MCF 10A (cell line): ENCODE measurements at regions not wholly inside any gene's neighbourhood (a gene's known extent, or its start where the extent isn't known, plus 50 kb on each side); places are given as distances from the start of the nearest gene placed in this dataset.

ENCODE experiments used
- BruUV-seq: library from RNA; stranded (reverse); fragments of 400-500 nt; replicated peaks from 2 replicates; lab custom pipeline; 2021; lab: Mats Ljungman, UMichigan
- CTCF ChIA-PET: fragments of 300-600 bp; sonication (Branson Sonifier 250); formaldehyde crosslinking; extraction: SDS; loops from one replicate; lab custom pipeline; 2021; ENCODE audit warnings: antibody characterized with exemption, inconsistent platforms; lab: Yijun Ruan, JAX
- POLR2A ChIA-PET: fragments of 300-600, 350-650 bp; sonication (Branson Sonifier 250); formaldehyde crosslinking; extraction: SDS; loops from one replicate; lab custom pipeline; 2020; ENCODE audit warnings: antibody characterized with exemption, inconsistent platforms; lab: Yijun Ruan, JAX
- DNase-seq: peaks from one replicate; pipeline ENCODE4 v3.0.0-alpha.2; 2018; ENCODE audit not compliant: unreplicated experiment
- H3K27ac Mint-ChIP-seq: one replicate; pipeline ENCODE4 v1.8.0; 2022; ENCODE audit warnings: mild to moderate bottlenecking, low read depth, mixed read lengths; ENCODE audit not compliant: unreplicated experiment
- H3K27me3 Mint-ChIP-seq: one replicate; pipeline ENCODE4 v1.8.0; 2022; ENCODE audit warnings: mixed read lengths; ENCODE audit not compliant: insufficient read depth, unreplicated experiment
- H3K36me3 Mint-ChIP-seq: one replicate; pipeline ENCODE4 v1.8.0; 2022; ENCODE audit warnings: mild to moderate bottlenecking, moderate library complexity, mixed read lengths; ENCODE audit not compliant: insufficient read depth, unreplicated experiment
- H3K4me1 Mint-ChIP-seq: one replicate; pipeline ENCODE4 v1.8.0; 2022; ENCODE audit warnings: mixed read lengths; ENCODE audit not compliant: insufficient read depth, unreplicated experiment
- H3K4me3 Mint-ChIP-seq: one replicate; pipeline ENCODE4 v1.8.0; 2022; ENCODE audit warnings: mild to moderate bottlenecking, moderate library complexity, mixed read lengths; ENCODE audit not compliant: unreplicated experiment
- H3K9me3 Mint-ChIP-seq: one replicate; pipeline ENCODE4 v1.8.0; 2022; ENCODE audit warnings: mixed read lengths; ENCODE audit not compliant: unreplicated experiment
- CTCF ChIP-seq: fragments of 200-600 bp; IDR thresholded peaks from one replicate; pipeline ENCODE4 v1.8.0; 2022; ENCODE audit warnings: antibody characterized with exemption, mild to moderate bottlenecking; ENCODE audit not compliant: unreplicated experiment
- intact Hi-C: fragments of 100-400 bp; cut with micrococcal nuclease; formaldehyde crosslinking; loops from 2 replicates; pipeline ENCODE4 v1.14.1; 2022

GRCh38 chr1:219987325-219987724 is 59.0 kb upstream of the SLC30A10 start:
- CTCF ChIA-PET: interaction anchor here (0.6 to 6.1 kb wide), 5 partner anchors 9 to 789 kb away, joined by 3 to 45 read pairs (median 4); no protein-coding TSS in a partner anchor
- Mint-ChIP-seq H3K27me3 (no peaks in the 10 kb centered on the region), H3K4me3 (no peak overlapping the region), H3K36me3 (peaks cover 95% of the 10 kb centered on the region), H3K9me3 (no peaks in the 10 kb centered on the region), H3K4me1 (no peaks in the 10 kb centered on the region), H3K27ac (no peak overlapping the region)
- intact Hi-C loops: no loop called here
- POLR2A ChIA-PET: interaction anchor here (0.6 to 1.6 kb wide), 3 partner anchors 9 to 64 kb away, joined by 3 to 5 read pairs (median 4); no protein-coding TSS in a partner anchor
- DNase-seq: no peak
- no peak for TF ChIP-seq CTCF
- BruUV-seq: no TSS peak

GRCh38 chr1:219985169-219985568 is 56.8 kb upstream of the SLC30A10 start:
- H3K9me3 Mint-ChIP-seq: no peaks in the 10 kb centered on the region
- H3K27ac Mint-ChIP-seq: no peak overlapping the region
- intact Hi-C loops: no loop called here
- BruUV-seq: no TSS peak
- no peak for DNase-seq
- CTCF ChIA-PET: interaction anchor here (0.6 to 0.7 kb wide), 3 partner anchors 137 to 159 kb away, joined by 3 read pairs; no protein-coding TSS in a partner anchor
- POLR2A ChIA-PET: interaction anchor here (0.7 to 1.3 kb wide), 3 partner anchors 16 to 27 kb away, joined by 3 to 4 read pairs (median 3); no protein-coding TSS in a partner anchor
- H3K36me3 Mint-ChIP-seq: peaks cover 100% of the 10 kb centered on the region
- no peaks in the 10 kb centered on the region for H3K4me1 Mint-ChIP-seq
- no peaks in the 10 kb centered on the region for H3K27me3 Mint-ChIP-seq
- H3K4me3 Mint-ChIP-seq: no peak overlapping the region
- TF ChIP-seq CTCF: no peak
